Prostate gland (tissue), 2 donors: ENCODE measurements at regions not wholly inside any gene's neighbourhood (a gene's known extent, or its start where the extent isn't known, plus 50 kb on each side); places are given as distances from the start of the nearest gene placed in this dataset.

Experiments
- DNase-seq: peaks from one replicate; pipeline ENCODE4 v3.0.0-alpha.2; 2019; ENCODE audit warnings: low spot score
- H3K27ac ChIP-seq, 2 donors: fragments of 200-600 bp; sonication (generic); 2 replicates each; pipeline ENCODE4 v1.5.1; 2017 to 2019
- H3K27me3 ChIP-seq: fragments of 200-600 bp; sonication (generic); replicated peaks from 2 replicates; pipeline ENCODE4 v1.5.1; 2019; ENCODE audit not compliant: insufficient read depth
- H3K36me3 ChIP-seq, 2 donors: fragments of 200-600 bp; sonication (generic); 1 replicate in 1 of 2; 2 replicates in 1 of 2; pipeline versions ENCODE4 v1.5.1 to v1.8.1; 2017 to 2019
- H3K4me1 ChIP-seq: fragments of 200-600 bp; sonication (generic); replicated peaks from 2 replicates; pipeline ENCODE4 v1.5.1; 2019
- H3K4me3 ChIP-seq, 2 donors: fragments of 200-600 bp; sonication (generic); 2 replicates each; pipeline ENCODE4 v1.5.1; 2017 to 2019
- H3K9me3 ChIP-seq: fragments of 200-600 bp; sonication (generic); 2 replicates; pipeline ENCODE4 v1.5.1; 2017
- CTCF ChIP-seq, 4 experiments: fragments of 200-600 bp in 2 of 4; fragments of 450-650 bp in 2 of 4; sonication (generic) in 2 of 4; IDR thresholded peaks; 1 replicate in 3 of 4; 2 replicates in 1 of 4; pipeline ENCODE4 v1.5.1; 2016 to 2019; ENCODE audit warnings: antibody characterized with exemption in 4 of 4, mild to moderate bottlenecking in 2 of 4, moderate library complexity in 2 of 4
- POLR2A ChIP-seq: fragments of 450-650 bp; IDR thresholded peaks from one replicate; pipeline ENCODE4 v1.6.1; 2016; ENCODE audit warnings: antibody characterized with exemption, mild to moderate bottlenecking
- POLR2AphosphoS5 ChIP-seq: sonication (generic); formaldehyde crosslinking; IDR thresholded peaks from one replicate; pipeline ENCODE4 v1.6.1; 2017; ENCODE audit warnings: antibody characterized with exemption
- WGBS: methylation state at CpG from one replicate; pipeline ENCODE4 v1.1.5; 2018; 5-methylcytosine and 5-hydroxymethylcytosine counted together
- intact Hi-C: fragments of 100-400 bp; cut with DNase I; formaldehyde crosslinking; loops from one replicate; pipeline ENCODE4 v1.14.2; 2022

- intact Hi-C loops: no loop called here
- Histone ChIP-seq H3K36me3 (no peaks in the 10 kb centered on the region), H3K27me3 (no peaks in the 10 kb centered on the region), H3K4me3 (no peak overlapping the region), H3K9me3 (no peaks in the 10 kb centered on the region), H3K4me1 (no peaks in the 10 kb centered on the region), H3K27ac (no peak overlapping the region)
- TF ChIP-seq CTCF (IDR thresholded peaks at IDR 0.05) (no peak), POLR2A (no peak), POLR2AphosphoS5 (no peak)
- no peak for DNase-seq
- 84% methylated on average over 1 of the region's 1 CpG for WGBS
Measured at GRCh38 chr7:81433206-81433605, 336.6 kb downstream of the HGF start.

DNA sequence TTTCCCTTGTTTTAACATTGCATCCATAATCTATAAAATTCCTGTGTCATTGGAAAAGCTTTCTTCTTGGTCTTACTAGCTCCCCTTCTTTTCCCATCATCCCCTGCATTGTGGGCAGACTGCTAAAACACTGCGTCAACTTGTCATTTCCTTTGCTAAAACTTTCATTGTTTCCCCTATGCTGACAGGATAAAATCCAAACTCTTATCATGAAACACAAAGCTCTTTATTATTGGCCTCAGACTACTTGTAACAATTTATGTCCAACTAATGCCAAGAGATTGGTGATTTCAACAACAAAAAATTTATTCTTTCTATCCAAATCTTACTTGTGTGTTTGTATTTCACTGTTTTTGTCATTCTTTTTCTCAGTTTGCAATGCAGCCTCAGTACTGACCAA is 339.1 kb downstream of the HGF start:
- DNase-seq: no peak
- 65% methylated on average over 1 of the region's 1 CpG for WGBS
- Histone ChIP-seq H3K27me3 (no peaks in the 10 kb centered on the region), H3K27ac (no peak overlapping the region), H3K9me3 (no peaks in the 10 kb centered on the region), H3K4me3 (no peak overlapping the region), H3K4me1 (no peaks in the 10 kb centered on the region), H3K36me3 (no peaks in the 10 kb centered on the region)
- TF ChIP-seq CTCF (IDR thresholded peaks at IDR 0.05) (no peak), POLR2A (no peak), POLR2AphosphoS5 (no peak)
- intact Hi-C loops: no loop called here

- intact Hi-C loops: no loop called here
- no peak for DNase-seq
- Histone ChIP-seq H3K27me3 (no peaks in the 10 kb centered on the region), H3K4me3 (no peak overlapping the region), H3K4me1 (no peaks in the 10 kb centered on the region), H3K36me3 (no peaks in the 10 kb centered on the region), H3K27ac (no peak overlapping the region), H3K9me3 (no peaks in the 10 kb centered on the region)
- TF ChIP-seq CTCF (IDR thresholded peaks at IDR 0.05): no peak
- no peak for TF ChIP-seq POLR2A
- TF ChIP-seq POLR2AphosphoS5: no peak
- WGBS: 85% methylated on average over 6 of the region's 6 CpGs
Measured at GRCh38 chr7:81430150-81430549, 339.7 kb downstream of the HGF start.

DNA sequence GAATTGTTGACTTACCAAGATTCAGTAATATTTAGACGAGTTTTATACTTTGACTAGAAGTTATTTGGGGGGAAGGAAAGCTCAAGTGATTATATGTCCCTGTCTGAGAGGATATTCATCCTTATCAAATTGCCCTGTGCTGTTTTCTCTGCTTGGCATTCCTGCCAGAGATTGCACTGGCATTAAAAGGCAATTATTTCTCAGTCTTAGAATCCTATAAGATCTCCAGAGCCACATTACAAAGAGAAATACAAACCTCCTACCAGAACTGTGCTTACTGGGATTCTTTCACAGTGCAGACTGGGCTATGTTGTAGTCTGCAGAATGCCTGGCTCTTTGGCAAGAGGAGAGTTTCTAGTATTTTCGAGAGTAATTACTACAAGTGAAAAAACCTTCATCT is 342.4 kb downstream of the HGF start:
- no peaks in the 10 kb centered on the region for H3K27me3 ChIP-seq
- DNase-seq: no peak
- TF ChIP-seq CTCF (IDR thresholded peaks at IDR 0.05) (no peak), POLR2A (no peak), POLR2AphosphoS5 (no peak)
- whole genome bisulfite sequencing: 71% methylated on average over 2 of the region's 2 CpGs
- no peaks in the 10 kb centered on the region for H3K36me3 ChIP-seq
- H3K9me3 ChIP-seq: no peaks in the 10 kb centered on the region
- H3K4me1 ChIP-seq: no peaks in the 10 kb centered on the region
- intact Hi-C loops: no loop called here
- H3K4me3 ChIP-seq: no peak overlapping the region
- no peak overlapping the region for H3K27ac ChIP-seq

GRCh38 chr7:81420526-81421226 is 349.2 kb downstream of the HGF start:
- no peaks in the 10 kb centered on the region for H3K4me1 ChIP-seq
- DNase-seq: no peak
- H3K27ac ChIP-seq: no peak overlapping the region
- H3K9me3 ChIP-seq: no peaks in the 10 kb centered on the region
- intact Hi-C loops: no loop called here
- no peaks in the 10 kb centered on the region for H3K36me3 ChIP-seq
- 64% methylated on average over 5 of the region's 5 CpGs for WGBS
- TF ChIP-seq POLR2A (no peak), POLR2AphosphoS5 (no peak), CTCF (IDR thresholded peaks at IDR 0.05) (no peak)
- no peak overlapping the region for H3K4me3 ChIP-seq
- H3K27me3 ChIP-seq: no peaks in the 10 kb centered on the region
